H1 (cell line): ENCODE measurements at regions not wholly inside any gene's neighbourhood (a gene's known extent, or its start where the extent isn't known, plus 50 kb on each side); places are given as distances from the start of the nearest gene placed in this dataset.

Source experiments
- CTCF ChIA-PET: fragments of 300-600 bp; sonication (Branson Sonifier 250); formaldehyde crosslinking; loops from one replicate; lab custom pipeline; 2021; ENCODE audit not compliant: partially characterized antibody; lab: Charles Lee
- POLR2A ChIA-PET: fragments of 300-600 bp; sonication (Branson Sonifier 250); formaldehyde crosslinking; loops from one replicate; lab custom pipeline; 2021; ENCODE audit warnings: inconsistent platforms; ENCODE audit not compliant: partially characterized antibody; lab: Charles Lee
- DNase-seq, 2 experiments: peaks; one replicate each; pipeline versions ENCODE4 v3.0.0 to v3.0.0-alpha.2; 2010 to 2022; ENCODE audit warnings: low spot score in 2 of 2, low read depth in 1 of 2, mixed read lengths in 1 of 2
- FAIRE-seq: peaks from 2 replicates; lab custom pipeline; 2011; peaks lifted over from hg19 to GRCh38; lab: Jason Lieb, UNC
- H2AFZ ChIP-seq: 2 replicates; pipeline ENCODE4 v1.8.1; 2012; ENCODE audit warnings: low read length, inconsistent platforms
- H2AK5ac ChIP-seq: 2 replicates; pipeline ENCODE4 v1.6.1; 2013; ENCODE audit warnings: low read depth, low read length
- H2BK120ac ChIP-seq: replicated peaks from 2 replicates; pipeline ENCODE3; 2013; ENCODE audit warnings: low read depth, low read length, inconsistent platforms
- H2BK12ac ChIP-seq: 2 replicates; pipeline ENCODE4 v1.6.1; 2013; ENCODE audit warnings: low read depth, low read length
- H2BK15ac ChIP-seq: 2 replicates; pipeline ENCODE4 v1.6.1; 2013; ENCODE audit warnings: low read length
- H2BK20ac ChIP-seq: 2 replicates; pipeline ENCODE4 v1.6.1; 2013; ENCODE audit warnings: low read length
- H2BK5ac ChIP-seq: 2 replicates; pipeline ENCODE4 v1.6.1; 2013; ENCODE audit warnings: low read depth, low read length
- H3K14ac ChIP-seq: 2 replicates; pipeline ENCODE4 v1.6.1; 2013; ENCODE audit warnings: inconsistent platforms; ENCODE audit not compliant: insufficient read length
- H3K18ac ChIP-seq: 2 replicates; pipeline ENCODE4 v1.6.1; 2013; ENCODE audit warnings: low read length; ENCODE audit errors: extremely low read depth
- H3K23ac ChIP-seq: 2 replicates; pipeline ENCODE4 v1.6.1; 2013; ENCODE audit warnings: inconsistent platforms; ENCODE audit not compliant: insufficient read length
- H3K23me2 ChIP-seq: 2 replicates; pipeline ENCODE4 v1.6.1; 2013; ENCODE audit warnings: low read depth, low read length
- H3K27ac ChIP-seq: 2 replicates; pipeline ENCODE4 v1.6.1; 2011; ENCODE audit warnings: low read depth, low read length, inconsistent platforms
- H3K27me3 ChIP-seq, 4 experiments: replicated peaks in 1 of 4; 1 replicate in 1 of 4; 2 replicates in 3 of 4; pipeline versions ENCODE4 v1.6.1 to v1.8.1; 2011 to 2013; ENCODE audit warnings: low read length in 3 of 4, mild to moderate bottlenecking in 3 of 4, inconsistent platforms in 2 of 4, mixed read lengths in 2 of 4, moderate library complexity in 1 of 4; ENCODE audit not compliant: control insufficient read depth in 3 of 4, insufficient read depth in 3 of 4; ENCODE audit errors: extremely low read depth in 1 of 4
- H3K36me3 ChIP-seq, 4 experiments: 2 replicates each; pipeline versions ENCODE4 v1.6.1 to v1.8.1; 2011 to 2013; ENCODE audit warnings: mild to moderate bottlenecking in 4 of 4, low read length in 3 of 4, moderate library complexity in 2 of 4, control low read depth in 1 of 4, inconsistent platforms in 1 of 4; ENCODE audit not compliant: insufficient read depth in 4 of 4, control insufficient read depth in 2 of 4
- H3K4ac ChIP-seq: replicated peaks from 2 replicates; pipeline ENCODE3; 2013; ENCODE audit warnings: low read length, low read depth, mixed read lengths, inconsistent platforms; ENCODE audit not compliant: insufficient read length
- H3K4me1 ChIP-seq, 4 experiments: replicated peaks in 1 of 4; 1 replicate in 1 of 4; 2 replicates in 3 of 4; pipeline versions ENCODE4 v1.6.1 to v1.8.1; 2011 to 2013; ENCODE audit warnings: low read length in 3 of 4, inconsistent platforms in 2 of 4, mixed read lengths in 1 of 4; ENCODE audit not compliant: insufficient read depth in 4 of 4, control insufficient read depth in 3 of 4
- H3K4me2 ChIP-seq, 2 experiments: 2 replicates each; pipeline versions ENCODE4 v1.6.1 to v1.8.1; 2011 to 2013; ENCODE audit warnings: low read depth in 2 of 2, low read length in 2 of 2, control low read depth in 1 of 2, inconsistent platforms in 1 of 2, mild to moderate bottlenecking in 1 of 2; ENCODE audit not compliant: insufficient read depth in 1 of 2
- H3K4me3 ChIP-seq, 4 experiments: fragments of 200-600, 300-600 bp in 1 of 4; sonication (generic), shearing (Covaris generic), sonication (Bioruptor Twin) in 1 of 4; 2 replicates each; pipeline versions ENCODE4 v1.5.1 to v1.8.1; 2011 to 2016; ENCODE audit warnings: low read length in 4 of 4, low read depth in 3 of 4, control low read depth in 2 of 4, inconsistent platforms in 2 of 4, mild to moderate bottlenecking in 2 of 4, mixed read lengths in 1 of 4, moderate library complexity in 1 of 4; ENCODE audit not compliant: insufficient read depth in 2 of 4; ENCODE audit errors: extremely low read depth in 1 of 4
- H3K56ac ChIP-seq: replicated peaks from 2 replicates; pipeline ENCODE3; 2013; ENCODE audit warnings: low read depth, mild to moderate bottlenecking, mixed read lengths, low read length, inconsistent platforms; ENCODE audit not compliant: insufficient read length
- H3K79me1 ChIP-seq: 2 replicates; pipeline ENCODE4 v1.6.1; 2013; ENCODE audit warnings: low read depth, low read length, control low read depth
- H3K79me2 ChIP-seq, 2 experiments: 2 replicates each; pipeline versions ENCODE4 v1.6.1 to v1.8.1; 2012 to 2013; ENCODE audit warnings: low read length in 2 of 2, mild to moderate bottlenecking in 2 of 2, inconsistent platforms in 1 of 2; ENCODE audit not compliant: insufficient read depth in 2 of 2, control insufficient read depth in 1 of 2
- H3K9ac ChIP-seq, 4 experiments: replicated peaks in 1 of 4; 1 replicate in 1 of 4; 2 replicates in 3 of 4; pipeline versions ENCODE4 v1.6.1 to v1.8.1; 2011 to 2013; ENCODE audit warnings: low read depth in 3 of 4, low read length in 3 of 4, control low read depth in 2 of 4, mild to moderate bottlenecking in 2 of 4, moderate library complexity in 2 of 4, inconsistent platforms in 1 of 4; ENCODE audit errors: extremely low read depth in 1 of 4
- H3K9me3 ChIP-seq, 2 experiments: 2 replicates each; pipeline versions ENCODE4 v1.6.1 to v1.8.1; 2012 to 2013; ENCODE audit warnings: mild to moderate bottlenecking in 2 of 2, moderate library complexity in 2 of 2, control low read depth in 1 of 2, inconsistent platforms in 1 of 2, low read depth in 1 of 2, low read length in 1 of 2, mixed read lengths in 1 of 2; ENCODE audit not compliant: insufficient read depth in 2 of 2
- H4K20me1 ChIP-seq, 2 experiments: replicated peaks in 1 of 2; 2 replicates each; pipeline versions ENCODE3 to v1.8.1; 2011 to 2013; ENCODE audit warnings: inconsistent platforms in 2 of 2, low read length in 2 of 2, mild to moderate bottlenecking in 1 of 2; ENCODE audit not compliant: insufficient read depth in 2 of 2, control insufficient read depth in 1 of 2
- H4K5ac ChIP-seq: 2 replicates; pipeline ENCODE4 v1.6.1; 2013; ENCODE audit warnings: low read length, low read depth, mixed read lengths, inconsistent platforms; ENCODE audit not compliant: insufficient read length
- H4K8ac ChIP-seq: 2 replicates; pipeline ENCODE4 v1.8.0; 2013; ENCODE audit warnings: mild to moderate bottlenecking, moderate library complexity, low read length, inconsistent platforms; ENCODE audit not compliant: insufficient read depth; ENCODE audit errors: extremely low read depth
- H4K91ac ChIP-seq: replicated peaks from 2 replicates; pipeline ENCODE3; 2013; ENCODE audit warnings: low read length, mixed read lengths, inconsistent platforms; ENCODE audit not compliant: insufficient read length
- CBX8 ChIP-seq: fragments of 300-800, 300-1000 bp; sonication (generic); IDR thresholded peaks from 2 replicates; pipeline ENCODE4 v1.7.1; 2016; ENCODE audit warnings: low read depth, low read length, borderline replicate concordance
- CHD1 ChIP-seq: IDR thresholded peaks from 2 replicates; pipeline ENCODE4 v1.6.1; 2012; ENCODE audit warnings: low read depth, low read length, improper control_type of control experiment
- CTCF ChIP-seq, 3 experiments: IDR thresholded peaks; 1 replicate in 2 of 3; 2 replicates in 1 of 3; pipeline versions ENCODE4 v1.5.1 to v1.6.1; 2011; ENCODE audit warnings: low read length in 3 of 3, mild to moderate bottlenecking in 3 of 3, inconsistent platforms in 2 of 3, low read depth in 1 of 3, moderate library complexity in 1 of 3; ENCODE audit not compliant: insufficient read depth in 1 of 3; ENCODE audit errors: control extremely low read depth in 1 of 3
- EGR1 ChIP-seq: IDR thresholded peaks from 2 replicates; pipeline ENCODE4 v1.6.1; 2011; ENCODE audit warnings: low read depth, low read length, borderline replicate concordance
- GABPA ChIP-seq: IDR thresholded peaks from 2 replicates; pipeline ENCODE4 v1.6.1; 2011; ENCODE audit warnings: mild to moderate bottlenecking, low read length, moderate library complexity, borderline replicate concordance; ENCODE audit not compliant: insufficient read depth
- JUN ChIP-seq: IDR thresholded peaks from 2 replicates; pipeline ENCODE4 v1.6.1; 2011; ENCODE audit warnings: low read depth, mild to moderate bottlenecking, improper control_type of control experiment, low read length
- MAX ChIP-seq: IDR thresholded peaks from 2 replicates; pipeline ENCODE4 v1.6.1; 2012; ENCODE audit warnings: inconsistent platforms
- PHF8 ChIP-seq: fragments of 200-600 bp; sonication (generic); conservative IDR thresholded peaks from 2 replicates; pipeline ENCODE4 v1.7.1; 2012; ENCODE audit warnings: low read depth, mild to moderate bottlenecking, inconsistent platforms, low read length, moderate library complexity
- POLR2AphosphoS5 ChIP-seq: IDR thresholded peaks from 2 replicates; pipeline ENCODE4 v1.6.1; 2011; ENCODE audit warnings: low read depth, low read length
- RXRA ChIP-seq: IDR thresholded peaks from 2 replicates; pipeline ENCODE4 v1.6.1; 2011; ENCODE audit warnings: low read depth, mild to moderate bottlenecking, low read length, moderate library complexity; ENCODE audit not compliant: insufficient read depth
- SP4 ChIP-seq: IDR thresholded peaks from 2 replicates; pipeline ENCODE4 v1.6.1; 2012; ENCODE audit warnings: low read length, inconsistent platforms
- TAF1 ChIP-seq: IDR thresholded peaks from 2 replicates; pipeline ENCODE4 v1.6.1; 2011; ENCODE audit warnings: mild to moderate bottlenecking, low read depth, low read length
- TCF12 ChIP-seq: IDR thresholded peaks from 2 replicates; pipeline ENCODE4 v1.6.1; 2011; ENCODE audit warnings: low read depth, mild to moderate bottlenecking, low read length
- WGBS, 2 experiments: shearing (Covaris generic) in 1 of 2; methylation state at CpG; one replicate each; pipeline versions ENCODE4 v1.1.6 to v1.1.7; 2013 to 2015; ENCODE audit warnings: low lambda C conversion rate in 2 of 2, mixed read lengths in 2 of 2, inconsistent platforms in 1 of 2, low coverage in 1 of 2, missing lambda C conversion rate in 1 of 2; ENCODE audit not compliant: insufficient replicate concordance in 2 of 2, insufficient coverage in 1 of 2, insufficient read length in 1 of 2; ENCODE audit errors: extremely low coverage in 1 of 2, missing lambda C conversion rate in 1 of 2; 5-methylcytosine and 5-hydroxymethylcytosine counted together

GRCh38 chr5:162916368-162916767 lies 521.0 kb upstream of the CCNG1 start:
- no peak overlapping the region for H2BK120ac ChIP-seq
- H2BK12ac ChIP-seq: no peak overlapping the region
- no peaks in the 10 kb centered on the region for H3K79me2 ChIP-seq
- no peak overlapping the region for H3K9ac ChIP-seq
- no peak overlapping the region for H3K4me2 ChIP-seq
- no peaks in the 10 kb centered on the region for H3K36me3 ChIP-seq
- no peak overlapping the region for H2BK15ac ChIP-seq
- H3K27ac ChIP-seq: no peak overlapping the region
- no peaks in the 10 kb centered on the region for H3K4me1 ChIP-seq
- no peak overlapping the region for H2BK20ac ChIP-seq
- H3K9me3 ChIP-seq: no peaks in the 10 kb centered on the region
- no peak overlapping the region for H4K91ac ChIP-seq
- no peak overlapping the region for H4K5ac ChIP-seq
- no peak overlapping the region for H3K18ac ChIP-seq
- no peak overlapping the region for H2BK5ac ChIP-seq
- H3K79me1 ChIP-seq: no peaks in the 10 kb centered on the region
- H4K20me1 ChIP-seq: no peaks in the 10 kb centered on the region
- H3K4me3 ChIP-seq: no peak overlapping the region
- DNase-seq (no peak), FAIRE-seq (no peak)
- no peak overlapping the region for H3K4ac ChIP-seq
- no peak overlapping the region for H2AFZ ChIP-seq
- H3K23me2 ChIP-seq: no peaks in the 10 kb centered on the region
- no peak overlapping the region for H3K56ac ChIP-seq
- POLR2A ChIA-PET: no interaction called here
- H2AK5ac ChIP-seq: no peak overlapping the region
- 90% methylated on average over 2 of the region's 2 CpGs; no CpG with 5 or more reads in 1 of the 2 experiments for whole genome bisulfite sequencing, 2 experiments
- CTCF ChIA-PET: no interaction called here
- H3K14ac ChIP-seq: no peak overlapping the region
- no peak overlapping the region for H3K23ac ChIP-seq
- no peak overlapping the region for H4K8ac ChIP-seq
- no peaks in the 10 kb centered on the region for H3K27me3 ChIP-seq
- no peak for TF ChIP-seq EGR1
- no peak for TF ChIP-seq PHF8
- no peak for TF ChIP-seq GABPA
- no peak for TF ChIP-seq POLR2AphosphoS5
- TF ChIP-seq JUN: no peak
- no peak for TF ChIP-seq CBX8
- no peak for TF ChIP-seq TAF1
- no peak for TF ChIP-seq TCF12
- no peak for TF ChIP-seq SP4
- no peak for TF ChIP-seq CHD1
- TF ChIP-seq RXRA: no peak
- TF ChIP-seq CTCF (IDR thresholded peaks at IDR 0.05; ENCODE audit: control extremely low read depth in 1 of 3, insufficient read depth in 1 of 3, low read depth in 1 of 3, low read length in 3 of 3): no peak
- TF ChIP-seq MAX: no peak
